ENCODE measurements at regions not wholly inside any gene's neighbourhood (a gene's known extent, or its start where the extent isn't known, plus 50 kb on each side); places are given as distances from the start of the nearest gene placed in this dataset.
A peak's percentile ranks its signal among the peaks of the same experiment; 100 is the strongest.
"Not testable (repeated sequence)": the region's sequence is repeated elsewhere in the genome, so short reads cannot be mapped to it uniquely, and the experiment has no call there.

DNA sequence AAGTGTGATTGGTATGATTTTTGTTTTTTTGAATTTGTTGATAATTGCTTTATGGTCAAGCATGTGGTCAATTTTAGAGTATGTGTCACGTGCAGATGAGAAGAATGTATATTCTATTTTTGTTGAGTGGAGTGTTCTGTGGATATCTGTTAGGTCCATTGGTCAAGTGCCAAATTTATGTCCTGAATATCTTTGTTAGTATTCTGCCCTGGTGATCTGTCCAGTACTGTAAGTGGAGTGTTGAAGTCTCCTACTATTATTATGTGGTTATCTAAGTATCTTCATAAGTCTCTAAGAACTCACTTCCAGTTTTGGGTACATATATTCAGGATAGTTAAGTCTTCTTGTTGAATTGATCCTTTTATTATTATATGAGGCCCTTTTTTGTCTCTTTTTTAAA, 372.9 kb upstream of the MAOA start:
- H3K9me3 ChIP-seq (ENCODE audit: control insufficient read depth, low read length), result no peaks in the 10 kb centered on the region
- no peaks in the 10 kb centered on the region for H3K27me3 ChIP-seq (ENCODE audit: control insufficient read depth in 1 of 2, insufficient read depth in 1 of 2, low read length in 2 of 2)
- H3K27ac ChIP-seq (ENCODE audit: low read length, poor library complexity, severe bottlenecking), result no peak overlapping the region
- H4K8ac ChIP-seq (ENCODE audit: low read length), result no peak overlapping the region
- no peaks in the 10 kb centered on the region for H3K4me1 ChIP-seq (ENCODE audit: control insufficient read depth, insufficient read depth, low read depth, low read length)
- no peak overlapping the region for H3K23ac ChIP-seq (ENCODE audit: low read length in 2 of 2)
- H3K36me3 ChIP-seq (ENCODE audit: control insufficient read depth in 1 of 2, insufficient read depth in 2 of 2, low read depth in 1 of 2, low read length in 2 of 2), result no peaks in the 10 kb centered on the region
- H2BK12ac ChIP-seq (ENCODE audit: low read length in 2 of 2), result no peak overlapping the region
- H3K9ac ChIP-seq (ENCODE audit: low read length), result no peak overlapping the region
- H2BK15ac ChIP-seq (ENCODE audit: low read depth, poor library complexity, severe bottlenecking), result no peak overlapping the region
- WGBS, result 56% methylated on average over 1 of the region's 1 CpG
- no peak for DNase-seq
- no peaks in the 10 kb centered on the region for H3K79me1 ChIP-seq (replicated peaks; ENCODE audit: low read length, poor library complexity, severe bottlenecking)
- no peak overlapping the region for H3K18ac ChIP-seq (ENCODE audit: low read depth in 1 of 2, low read length in 2 of 2)
- H3K4ac ChIP-seq (ENCODE audit: low read depth in 1 of 2, low read length in 2 of 2), result no peak overlapping the region
- no peak overlapping the region for H2BK5ac ChIP-seq (ENCODE audit: low read depth, low read length, poor library complexity, severe bottlenecking)
- H3K4me3 ChIP-seq (ENCODE audit: insufficient read depth in 1 of 2, low read depth in 1 of 2, low read length in 2 of 2), result no peak overlapping the region
- no peak overlapping the region for H3K4me2 ChIP-seq (ENCODE audit: low read length, poor library complexity, severe bottlenecking)
- no peak overlapping the region for H2AFZ ChIP-seq (ENCODE audit: low read depth, low read length)
- H2AK5ac ChIP-seq (ENCODE audit: low read length, severe bottlenecking), result no peak overlapping the region
- H2BK120ac ChIP-seq (ENCODE audit: low read depth, low read length), result no peak overlapping the region
- H4K91ac ChIP-seq (ENCODE audit: low read length), result no peak overlapping the region
- H3K14ac ChIP-seq (ENCODE audit: low read length in 2 of 2), result no peak overlapping the region

DNA sequence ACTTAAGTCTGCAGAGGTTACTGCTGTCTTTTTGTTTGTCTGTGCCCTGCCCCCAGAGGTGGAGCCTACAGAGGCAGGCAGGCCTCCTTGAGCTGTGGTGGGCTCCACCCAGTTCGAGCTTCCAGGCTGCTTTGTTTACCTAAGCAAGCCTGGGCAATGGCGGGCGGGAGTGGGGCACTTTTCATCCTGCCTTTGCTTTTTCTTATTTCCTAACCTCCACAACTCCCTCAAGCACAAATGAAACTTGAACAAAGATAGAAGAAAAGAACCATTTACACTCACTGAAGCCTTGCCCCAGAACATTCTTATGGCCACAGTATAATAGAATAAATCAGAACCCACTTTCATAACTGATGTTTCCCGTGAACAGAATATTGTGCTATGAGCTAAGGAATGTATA, 344.5 kb upstream of the MAOA start:
- not testable (repeated sequence) for H3K9me3 ChIP-seq (ENCODE audit: control insufficient read depth, low read length)
- 15% methylated on average over 3 of the region's 4 CpGs for WGBS

DNA sequence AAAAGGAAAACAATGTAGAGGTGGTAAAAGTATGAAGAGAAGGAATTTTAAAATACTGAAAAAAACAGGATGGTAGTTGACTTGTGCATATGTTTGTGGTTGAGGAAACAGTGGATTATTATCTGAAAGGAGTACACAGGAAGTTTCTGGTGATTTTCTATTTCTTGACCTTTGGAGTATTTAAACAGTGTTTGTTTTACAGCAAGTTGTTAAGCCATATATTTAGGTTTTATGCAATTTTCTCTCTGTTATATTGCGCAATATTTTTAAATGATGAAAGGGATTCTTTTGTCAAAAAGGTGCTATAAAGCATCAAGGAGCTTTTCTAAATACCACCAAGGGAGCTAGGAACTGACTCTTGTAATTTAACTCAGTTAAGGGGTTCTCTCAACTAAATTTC, 343.1 kb upstream of the MAOA start:
- WGBS, result no CpG with 5 or more reads among the region's 1 CpG
- Histone ChIP-seq H3K4me3 (ENCODE audit: insufficient read depth in 1 of 2, low read depth in 1 of 2, low read length in 2 of 2) (no peak overlapping the region), H3K4ac (ENCODE audit: low read depth in 1 of 2, low read length in 2 of 2) (no peak overlapping the region), H2BK120ac (ENCODE audit: low read depth, low read length) (no peak overlapping the region), H3K27ac (ENCODE audit: low read length, poor library complexity, severe bottlenecking) (no peak overlapping the region), H3K79me1 (replicated peaks; ENCODE audit: low read length, poor library complexity, severe bottlenecking) (no peaks in the 10 kb centered on the region), H2AK5ac (ENCODE audit: low read length, severe bottlenecking) (no peak overlapping the region), H3K14ac (ENCODE audit: low read length in 2 of 2) (no peak overlapping the region), H2BK12ac (ENCODE audit: low read length in 2 of 2) (no peak overlapping the region), H2BK5ac (ENCODE audit: low read depth, low read length, poor library complexity, severe bottlenecking) (no peak overlapping the region), H3K4me2 (ENCODE audit: low read length, poor library complexity, severe bottlenecking) (no peak overlapping the region), H3K4me1 (ENCODE audit: control insufficient read depth, insufficient read depth, low read depth, low read length) (no peaks in the 10 kb centered on the region), H2AFZ (ENCODE audit: low read depth, low read length) (no peak overlapping the region), H4K91ac (ENCODE audit: low read length) (no peak overlapping the region), H3K23ac (ENCODE audit: low read length in 2 of 2) (no peak overlapping the region), H4K8ac (ENCODE audit: low read length) (no peak overlapping the region), H3K27me3 (ENCODE audit: control insufficient read depth in 1 of 2, insufficient read depth in 1 of 2, low read length in 2 of 2) (no peaks in the 10 kb centered on the region), H3K9ac (ENCODE audit: low read length) (no peak overlapping the region), H3K9me3 (ENCODE audit: control insufficient read depth, low read length) (no peaks in the 10 kb centered on the region), H3K36me3 (ENCODE audit: control insufficient read depth in 1 of 2, insufficient read depth in 2 of 2, low read depth in 1 of 2, low read length in 2 of 2) (no peaks in the 10 kb centered on the region), H3K18ac (ENCODE audit: low read depth in 1 of 2, low read length in 2 of 2) (no peak overlapping the region), H2BK15ac (ENCODE audit: low read depth, poor library complexity, severe bottlenecking) (no peak overlapping the region)
- DNase-seq, result no peak

More for the DNA sequence above, 344.5 kb upstream of the MAOA start:
- H2BK12ac ChIP-seq (ENCODE audit: low read length in 2 of 2); H2AK5ac ChIP-seq (ENCODE audit: low read length, severe bottlenecking); H3K4me1 ChIP-seq (ENCODE audit: control insufficient read depth, insufficient read depth, low read depth, low read length); H2BK15ac ChIP-seq (ENCODE audit: low read depth, poor library complexity, severe bottlenecking); H2BK5ac ChIP-seq (ENCODE audit: low read depth, low read length, poor library complexity, severe bottlenecking); H3K36me3 ChIP-seq (ENCODE audit: control insufficient read depth in 1 of 2, insufficient read depth in 2 of 2, low read depth in 1 of 2, low read length in 2 of 2); H3K4ac ChIP-seq (ENCODE audit: low read depth in 1 of 2, low read length in 2 of 2); H3K18ac ChIP-seq (ENCODE audit: low read depth in 1 of 2, low read length in 2 of 2); H2AFZ ChIP-seq (ENCODE audit: low read depth, low read length); H3K4me3 ChIP-seq (ENCODE audit: insufficient read depth in 1 of 2, low read depth in 1 of 2, low read length in 2 of 2); H3K4me2 ChIP-seq (ENCODE audit: low read length, poor library complexity, severe bottlenecking); H3K27me3 ChIP-seq (ENCODE audit: control insufficient read depth in 1 of 2, insufficient read depth in 1 of 2, low read length in 2 of 2); H3K79me1 ChIP-seq (replicated peaks; ENCODE audit: low read length, poor library complexity, severe bottlenecking); H3K14ac ChIP-seq (ENCODE audit: low read length in 2 of 2); H3K27ac ChIP-seq (ENCODE audit: low read length, poor library complexity, severe bottlenecking); H3K9ac ChIP-seq (ENCODE audit: low read length); DNase-seq; H4K91ac ChIP-seq (ENCODE audit: low read length); H2BK120ac ChIP-seq (ENCODE audit: low read depth, low read length); H4K8ac ChIP-seq (ENCODE audit: low read length); H3K23ac ChIP-seq (ENCODE audit: low read length in 2 of 2): not testable (repeated sequence)

DNA sequence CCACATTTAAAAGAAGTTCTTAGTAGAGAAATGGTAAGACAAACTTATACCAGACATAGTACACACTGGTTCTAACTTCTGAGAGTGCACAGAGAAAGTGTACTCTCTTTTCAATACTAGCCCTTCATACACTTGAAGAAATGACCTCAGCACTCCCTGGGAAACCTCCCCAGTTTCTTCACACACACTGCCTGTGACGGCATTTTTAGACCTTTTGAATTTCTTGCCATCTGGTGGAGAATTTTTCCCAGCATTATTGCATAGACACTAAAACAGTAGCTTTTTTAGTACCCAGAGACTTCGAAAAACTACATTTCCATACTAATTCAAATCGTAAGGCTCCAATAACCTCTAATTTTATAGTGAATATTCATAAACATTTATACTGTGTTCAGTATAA, 341.6 kb upstream of the MAOA start:
- Histone ChIP-seq H2AFZ (ENCODE audit: low read depth, low read length) (no peak overlapping the region), H3K4me2 (ENCODE audit: low read length, poor library complexity, severe bottlenecking) (no peak overlapping the region), H4K91ac (ENCODE audit: low read length) (no peak overlapping the region), H3K23ac (ENCODE audit: low read length in 2 of 2) (no peak overlapping the region), H3K4ac (ENCODE audit: low read depth in 1 of 2, low read length in 2 of 2) (no peak overlapping the region), H2BK5ac (ENCODE audit: low read depth, low read length, poor library complexity, severe bottlenecking) (no peak overlapping the region), H3K4me1 (ENCODE audit: control insufficient read depth, insufficient read depth, low read depth, low read length) (no peaks in the 10 kb centered on the region), H3K27ac (ENCODE audit: low read length, poor library complexity, severe bottlenecking) (no peak overlapping the region), H3K27me3 (ENCODE audit: control insufficient read depth in 1 of 2, insufficient read depth in 1 of 2, low read length in 2 of 2) (no peaks in the 10 kb centered on the region), H3K36me3 (ENCODE audit: control insufficient read depth in 1 of 2, insufficient read depth in 2 of 2, low read depth in 1 of 2, low read length in 2 of 2) (no peaks in the 10 kb centered on the region), H3K9ac (ENCODE audit: low read length) (no peak overlapping the region), H2BK15ac (ENCODE audit: low read depth, poor library complexity, severe bottlenecking) (no peak overlapping the region), H2BK120ac (ENCODE audit: low read depth, low read length) (no peak overlapping the region), H2BK12ac (ENCODE audit: low read length in 2 of 2) (no peak overlapping the region), H4K8ac (ENCODE audit: low read length) (no peak overlapping the region), H3K79me1 (replicated peaks; ENCODE audit: low read length, poor library complexity, severe bottlenecking) (no peaks in the 10 kb centered on the region), H3K9me3 (ENCODE audit: control insufficient read depth, low read length) (no peaks in the 10 kb centered on the region), H3K14ac (ENCODE audit: low read length in 2 of 2) (no peak overlapping the region), H3K18ac (ENCODE audit: low read depth in 1 of 2, low read length in 2 of 2) (no peak overlapping the region), H2AK5ac (ENCODE audit: low read length, severe bottlenecking) (no peak overlapping the region), H3K4me3 (ENCODE audit: insufficient read depth in 1 of 2, low read depth in 1 of 2, low read length in 2 of 2) (no peak overlapping the region)
- DNase-seq, result peak; percentile 6
- 53% methylated on average over 1 of the region's 3 CpGs for whole genome bisulfite sequencing
